ENCODE measurements at regions not wholly inside any gene's neighbourhood (a gene's known extent, or its start where the extent isn't known, plus 50 kb on each side); places are given as distances from the start of the nearest gene placed in this dataset.
"Not testable (repeated sequence)": the region's sequence is repeated elsewhere in the genome, so short reads cannot be mapped to it uniquely, and the experiment has no call there.

DNA sequence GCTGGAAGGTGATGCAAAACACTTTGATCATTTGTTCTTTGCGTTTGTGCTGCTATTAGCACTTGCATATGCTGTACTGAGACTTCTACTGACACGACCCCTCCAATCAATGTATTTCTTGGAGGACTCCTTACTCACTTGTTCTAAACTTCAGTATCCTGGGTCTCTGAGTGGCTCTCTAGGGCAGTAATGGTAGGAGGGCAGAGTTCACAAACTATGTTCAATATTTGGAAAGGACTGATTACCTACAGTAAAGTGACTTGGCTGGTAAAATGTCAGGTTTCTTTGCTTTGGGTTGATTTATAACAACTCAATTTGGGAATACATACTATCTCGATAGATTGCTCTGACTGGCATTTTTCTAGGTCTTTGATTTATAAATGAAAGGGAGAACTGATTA is 93.7 kb downstream of the TRIM43 start:
- DNase-seq (ENCODE audit: low read depth in 2 of 3, low spot score in 1 of 3): no peak

DNA sequence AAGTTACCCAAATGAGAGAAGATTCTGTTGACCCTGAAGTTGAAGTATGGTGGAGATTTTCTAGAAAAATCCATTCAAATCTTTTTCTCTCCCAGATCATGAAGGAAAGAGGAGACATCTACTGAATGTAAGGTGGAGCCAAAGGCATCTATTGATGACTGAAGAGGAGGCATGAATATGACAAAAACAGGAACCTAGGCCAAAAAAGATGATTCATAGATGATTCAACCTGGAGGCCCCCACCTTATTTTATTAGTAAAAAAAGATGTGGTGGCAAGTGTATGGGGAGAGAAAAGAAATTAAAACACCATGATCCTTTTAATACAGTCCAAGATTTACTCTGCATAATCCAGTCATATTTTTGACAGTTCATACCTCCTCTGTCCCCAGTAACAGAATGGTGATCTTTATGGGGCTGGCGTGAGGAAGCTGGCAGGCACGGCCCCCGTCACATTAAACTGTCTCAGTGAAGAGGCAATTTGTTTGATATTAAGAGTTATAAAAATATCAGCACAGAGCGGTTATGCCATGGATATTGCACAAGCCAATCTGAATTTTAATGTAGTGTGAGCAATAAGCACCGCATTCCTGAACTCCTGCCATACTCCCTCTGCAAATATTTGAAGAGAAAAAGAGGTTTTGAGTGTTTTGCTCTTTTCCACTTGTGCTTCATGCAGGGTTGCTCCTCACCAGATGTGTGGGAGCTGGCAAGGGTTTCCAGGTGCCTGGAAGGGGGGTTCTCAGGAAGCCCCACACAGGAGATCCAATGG is 94.4 kb downstream of the TRIM43 start:
- DNase-seq (ENCODE audit: low read depth in 2 of 3, low spot score in 1 of 3): not testable (repeated sequence)

DNA sequence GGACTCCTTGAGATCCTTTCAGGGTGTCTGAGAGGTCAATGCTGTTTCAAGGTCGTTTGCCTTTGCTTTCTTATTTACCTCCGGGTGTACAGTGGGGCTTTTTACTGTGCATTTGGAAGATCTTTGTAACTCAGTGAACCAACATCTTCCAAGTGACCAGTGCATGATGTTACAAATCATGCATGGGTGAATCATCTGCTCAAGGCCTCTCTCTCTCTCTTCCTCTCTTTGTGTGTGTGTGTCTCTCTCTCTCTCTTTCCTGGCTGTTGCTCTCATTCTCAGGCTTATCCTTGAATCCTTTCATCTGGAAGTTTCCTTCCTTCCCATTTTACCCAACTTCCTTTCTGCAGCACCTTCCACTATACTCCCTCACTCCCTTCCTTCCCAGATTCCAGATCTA is 96.1 kb downstream of the TRIM43 start:
- not testable (repeated sequence) for DNase-seq (ENCODE audit: low read depth in 2 of 3, low spot score in 1 of 3)

DNA sequence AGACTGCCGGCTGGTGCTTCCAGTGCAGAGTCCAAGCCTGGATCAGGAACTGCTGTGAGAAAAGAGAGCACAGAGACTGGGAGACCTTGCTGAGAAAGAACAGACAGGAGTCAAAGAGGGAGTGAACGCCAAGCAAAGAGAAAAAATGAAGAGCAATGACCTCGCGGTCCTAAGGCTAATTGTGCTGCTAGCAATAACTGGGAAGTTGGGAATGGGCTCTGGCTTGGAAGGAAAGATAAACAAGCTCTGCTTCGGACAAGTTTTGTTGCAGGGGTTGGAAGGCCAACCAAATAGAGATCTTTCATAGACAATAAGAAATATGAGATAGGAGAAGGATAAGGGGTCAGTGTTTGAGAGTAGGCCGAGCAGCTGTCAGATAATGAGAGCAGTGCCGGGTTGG is 99.4 kb downstream of the TRIM43 start:
- DNase-seq (ENCODE audit: low read depth in 2 of 3, low spot score in 1 of 3): not testable (repeated sequence)

DNA sequence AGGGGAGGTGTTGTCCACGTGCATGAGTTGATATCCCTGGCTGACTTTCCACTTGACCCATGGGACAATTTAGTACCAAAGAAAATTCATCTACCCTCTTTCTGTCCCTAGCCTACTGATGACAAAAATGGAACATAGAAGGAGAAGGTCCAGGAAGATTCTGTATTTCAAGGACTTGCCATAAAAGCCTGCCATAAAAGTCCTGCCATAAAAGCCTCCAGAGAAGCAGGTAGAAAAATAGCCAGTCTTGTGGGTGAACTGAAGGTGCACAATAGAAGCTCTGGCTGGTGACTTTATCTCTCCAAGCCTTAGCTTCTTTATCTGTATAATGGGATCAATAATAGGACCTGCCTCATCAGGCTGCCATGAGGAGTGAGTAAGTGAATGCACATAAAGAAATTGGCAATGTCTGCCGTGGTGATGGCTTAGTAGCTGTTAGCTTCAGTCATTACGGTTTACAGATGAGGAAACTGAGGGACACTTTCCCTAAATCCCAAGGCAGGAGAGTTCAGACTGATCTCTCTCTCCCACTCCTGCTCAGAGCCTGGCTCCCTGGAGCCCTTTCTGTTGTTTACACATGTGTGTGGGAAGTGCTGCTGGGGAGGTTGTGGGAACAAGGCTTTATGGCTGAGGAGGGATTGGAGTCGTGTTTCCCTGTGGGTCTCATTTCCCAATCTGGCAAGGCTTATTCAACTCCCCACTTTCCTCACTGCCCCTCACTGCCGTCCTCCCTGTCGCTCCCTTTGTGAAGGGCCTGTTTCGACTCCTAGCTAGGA is 101.5 kb downstream of the TRIM43 start:
- DNase-seq (ENCODE audit: low read depth in 2 of 3, low spot score in 1 of 3): not testable (repeated sequence)

DNA sequence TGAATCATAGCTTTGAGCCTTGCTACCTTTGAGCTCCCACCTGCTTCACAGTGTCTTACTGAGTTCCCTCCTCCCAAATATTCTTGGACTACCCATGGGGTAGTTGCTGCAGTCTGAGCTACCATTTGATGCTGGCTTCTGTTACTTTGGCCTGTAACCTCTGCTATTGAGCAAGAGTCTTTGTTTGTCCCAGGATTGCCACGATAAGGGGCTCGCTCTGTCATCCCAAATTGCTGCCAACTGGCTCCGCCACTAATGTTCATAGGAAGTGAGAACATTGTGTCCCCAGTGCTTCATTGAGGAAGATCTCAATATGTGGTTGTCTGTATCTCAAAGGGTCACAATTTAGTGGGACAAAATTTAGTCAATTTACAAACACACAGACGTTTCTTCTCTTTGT is 103.8 kb downstream of the TRIM43 start:
- no peak for DNase-seq (ENCODE audit: low read depth in 2 of 3, low spot score in 1 of 3)

DNA sequence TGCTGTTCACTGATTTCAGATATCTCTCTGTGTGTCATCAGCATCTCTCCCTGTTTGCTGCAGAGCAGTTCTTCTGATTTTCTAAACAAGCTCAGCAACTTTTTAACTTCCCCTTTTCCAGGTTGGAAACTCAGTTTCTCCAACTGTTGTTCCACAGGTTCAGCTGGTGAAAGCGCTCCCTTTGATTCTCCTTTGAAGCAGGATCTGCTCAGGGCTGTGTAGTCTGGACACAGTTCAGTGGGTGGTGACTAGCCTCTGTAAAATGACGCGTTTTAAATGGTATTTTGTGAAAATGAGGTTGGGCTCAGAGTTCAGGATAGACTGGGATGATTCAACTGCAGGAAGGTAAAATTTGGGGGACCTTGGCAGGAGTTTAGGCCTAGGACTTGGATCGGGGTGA is 106.3 kb downstream of the TRIM43 start:
- no peak for DNase-seq (ENCODE audit: low read depth in 2 of 3, low spot score in 1 of 3)

DNA sequence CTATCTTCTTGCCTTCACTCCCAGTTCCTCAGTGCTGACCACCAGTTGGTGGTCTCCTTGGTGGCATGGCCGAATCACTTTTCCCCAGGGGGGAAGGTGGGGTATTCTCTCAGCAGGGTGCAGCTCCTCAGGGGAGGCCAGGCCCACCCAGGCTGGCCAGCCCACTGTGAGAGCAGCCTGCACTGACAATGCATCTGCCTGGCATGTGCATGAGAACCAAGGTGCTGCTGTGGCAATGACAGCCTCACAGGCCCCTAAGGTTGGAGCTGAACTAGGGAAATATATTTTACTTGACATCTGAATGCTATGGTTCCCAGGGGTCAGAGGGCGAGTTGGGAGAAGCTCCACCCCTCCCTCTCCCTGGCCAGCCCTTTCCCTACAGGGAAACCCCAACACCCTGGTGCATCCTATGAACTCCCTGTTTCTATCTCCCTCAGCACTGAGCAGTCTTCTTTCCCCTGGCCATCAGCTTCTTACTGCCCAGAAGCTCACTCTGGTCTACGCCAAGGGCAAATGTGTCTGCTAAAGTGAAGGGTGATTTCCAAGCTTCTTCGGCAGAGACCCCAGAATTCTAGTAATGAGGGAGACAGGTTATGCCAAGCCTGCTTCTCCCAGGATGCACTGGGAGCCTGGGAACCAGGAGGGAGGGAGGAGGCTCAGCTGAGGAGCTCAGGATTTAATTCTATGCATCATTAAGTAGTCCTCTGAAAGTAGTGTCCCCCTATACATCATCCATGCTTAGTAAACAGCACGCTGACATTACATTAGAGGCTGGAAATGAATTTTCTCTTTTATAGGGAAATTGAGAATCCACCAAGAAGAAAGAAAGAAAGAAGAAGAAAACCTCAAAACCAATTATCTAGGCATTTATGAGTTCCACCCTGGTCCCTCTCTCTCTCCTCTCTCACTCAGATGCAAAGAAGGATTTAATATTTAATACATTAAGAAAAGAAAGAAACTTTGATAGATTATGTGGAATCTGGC is 107.7 kb downstream of the TRIM43 start:
- not testable (repeated sequence) for DNase-seq (ENCODE audit: low read depth in 2 of 3, low spot score in 1 of 3)

DNA sequence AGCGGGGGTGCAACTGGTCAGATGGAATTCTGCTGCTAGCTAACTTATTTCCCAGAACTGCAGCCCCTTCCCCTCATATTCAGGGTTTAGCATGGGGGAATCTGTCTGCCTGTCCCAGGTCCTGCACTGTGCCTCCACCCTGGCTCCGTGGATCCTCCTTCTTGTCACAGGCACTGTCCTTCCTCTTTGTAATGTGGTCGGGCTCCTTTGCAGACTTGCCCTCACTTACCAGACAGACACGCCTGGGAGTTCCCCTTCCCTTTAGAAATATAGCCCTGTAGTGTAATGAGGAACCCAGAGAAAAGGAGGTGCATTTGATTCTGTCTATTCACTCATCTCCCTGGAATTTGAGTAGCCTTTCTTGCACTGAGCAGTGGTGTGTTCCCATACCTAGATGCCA is 108.7 kb downstream of the TRIM43 start:
- DNase-seq (ENCODE audit: low read depth in 2 of 3, low spot score in 1 of 3): no peak

DNA sequence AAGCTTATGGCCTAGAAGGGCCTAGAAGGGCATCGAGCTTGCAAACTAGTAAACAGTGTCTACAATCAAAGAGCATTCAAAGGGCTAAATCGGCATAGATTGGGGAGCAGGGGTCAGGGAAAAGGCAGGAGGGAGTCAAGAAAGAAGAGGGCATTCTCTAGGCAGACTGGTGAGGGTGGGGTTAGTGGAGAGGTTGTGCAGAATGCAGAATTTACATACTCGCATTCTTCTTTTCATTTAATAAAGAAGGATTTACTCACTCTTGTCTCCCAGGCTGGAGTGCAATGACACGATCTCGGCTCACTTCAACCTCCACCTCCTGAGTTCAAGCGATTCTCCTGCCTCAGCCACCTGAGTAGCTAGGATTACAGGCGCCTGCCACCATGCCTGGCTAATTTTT is 110.7 kb downstream of the TRIM43 start:
- DNase-seq (ENCODE audit: low read depth in 2 of 3, low spot score in 1 of 3): no peak

DNA sequence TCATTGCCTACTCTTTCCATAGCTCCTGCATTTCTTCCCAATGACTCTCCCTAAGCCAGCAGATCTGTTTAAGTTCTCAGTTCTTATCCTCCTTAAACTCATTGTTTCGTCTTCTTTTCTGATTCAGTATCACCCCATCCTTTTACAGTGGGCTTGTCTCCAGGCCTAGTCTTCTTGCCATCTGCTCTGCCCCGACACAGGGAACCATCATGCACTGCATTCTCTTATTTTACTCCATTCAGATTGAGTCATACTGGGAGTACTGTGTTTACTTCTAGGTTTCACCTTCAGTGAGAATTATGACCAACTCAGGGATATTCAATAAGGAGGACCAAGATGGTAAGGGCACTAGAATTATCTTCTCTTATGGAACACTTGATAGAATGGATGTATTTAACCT is 115.4 kb downstream of the TRIM43 start:
- DNase-seq (ENCODE audit: low read depth in 2 of 3, low spot score in 1 of 3): not testable (repeated sequence)

DNA sequence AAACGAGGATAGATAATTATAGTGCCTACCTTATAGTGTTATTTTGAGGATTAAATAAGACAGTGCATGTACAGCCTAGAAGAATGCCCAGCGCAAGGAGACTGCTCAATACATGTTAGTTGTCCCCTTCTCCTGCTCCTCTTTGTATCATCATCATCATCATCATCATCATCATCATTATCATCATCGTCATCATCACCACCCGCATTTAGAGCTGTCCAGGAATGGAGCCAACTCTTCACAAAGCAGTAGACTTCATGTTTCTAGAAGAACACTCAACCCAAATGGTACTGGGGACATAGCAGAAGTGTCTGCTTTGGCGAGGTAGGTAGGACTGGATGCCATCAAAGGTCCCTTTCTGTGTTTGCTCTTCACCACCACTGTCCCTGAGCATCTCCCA is 116.0 kb downstream of the TRIM43 start:
- no peak for DNase-seq (ENCODE audit: low read depth in 2 of 3, low spot score in 1 of 3)

DNA sequence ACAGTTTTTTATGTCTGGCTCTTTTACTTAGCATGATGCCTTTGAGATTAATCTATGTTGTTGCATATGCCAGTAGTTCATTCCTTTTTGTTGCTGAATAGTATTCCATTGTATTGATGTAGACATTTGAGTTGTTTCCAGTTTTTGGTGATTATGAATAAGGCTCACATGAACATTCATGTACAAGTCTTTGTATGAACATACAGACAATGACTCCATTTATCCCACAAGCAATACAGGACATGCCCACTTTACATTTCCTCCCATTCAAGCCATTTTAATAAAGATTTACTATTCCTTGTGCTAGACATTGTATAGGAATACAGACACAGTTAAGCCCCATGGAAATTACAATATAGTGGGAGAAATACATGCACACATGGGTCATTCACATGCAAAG is 118.0 kb downstream of the TRIM43 start:
- no peak for DNase-seq (ENCODE audit: low read depth in 2 of 3, low spot score in 1 of 3)

DNA sequence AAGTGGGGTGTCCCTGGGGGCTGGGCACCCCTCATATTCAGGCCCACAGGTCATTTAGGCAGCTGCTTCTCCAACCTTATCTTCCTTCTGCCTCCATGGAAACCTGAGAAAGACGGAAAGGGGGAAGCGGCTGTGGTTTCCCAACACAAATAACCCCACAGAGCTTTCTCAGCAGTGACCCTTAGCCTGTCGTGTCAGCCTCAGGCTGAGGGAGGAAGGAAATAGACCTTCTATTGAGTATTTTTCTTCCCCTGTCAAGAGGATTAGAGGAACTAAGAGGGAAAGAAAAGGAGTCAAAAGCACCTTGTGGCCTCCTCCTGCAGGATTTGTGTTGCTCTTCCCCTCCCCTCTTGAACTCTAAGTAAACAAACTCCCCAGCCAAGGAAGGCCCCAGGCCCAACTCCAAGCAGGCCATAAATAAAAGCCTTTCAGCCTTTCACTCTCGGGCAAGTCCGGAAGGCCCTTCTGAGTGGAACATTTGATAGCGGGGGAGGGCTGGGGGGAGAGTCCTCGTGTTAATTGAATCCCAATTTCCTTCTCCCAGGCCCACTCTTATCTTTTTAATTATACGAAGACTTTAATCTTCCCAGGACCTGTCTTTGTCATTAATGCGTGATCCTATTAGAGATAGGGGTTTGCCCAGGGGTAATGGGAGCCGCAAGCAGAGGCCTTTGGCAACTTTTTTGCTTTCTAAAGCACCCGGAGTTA is 121.8 kb downstream of the TRIM43 start:
- not testable (repeated sequence) for DNase-seq (ENCODE audit: low read depth in 2 of 3, low spot score in 1 of 3)

DNA sequence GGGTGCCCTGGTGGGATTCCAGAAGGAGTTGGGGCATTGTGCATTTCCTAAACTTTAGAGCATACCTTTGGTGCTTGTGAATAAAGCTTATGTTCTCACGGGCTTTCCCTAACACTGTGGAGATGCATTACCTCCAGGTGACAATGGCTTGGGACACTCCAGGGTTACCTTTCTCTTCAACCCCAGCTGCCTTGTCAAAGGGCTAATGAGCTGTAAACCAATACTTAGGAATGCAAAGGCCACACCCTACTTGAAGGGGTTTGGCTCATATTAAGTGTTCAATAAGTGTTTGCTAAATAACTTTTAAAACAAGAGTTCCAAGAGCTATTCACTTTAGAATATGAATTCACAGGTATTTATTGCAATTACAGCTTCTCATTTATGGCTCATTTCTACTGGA is 122.6 kb downstream of the TRIM43 start:
- DNase-seq (ENCODE audit: low read depth in 2 of 3, low spot score in 1 of 3): not testable (repeated sequence)

DNA sequence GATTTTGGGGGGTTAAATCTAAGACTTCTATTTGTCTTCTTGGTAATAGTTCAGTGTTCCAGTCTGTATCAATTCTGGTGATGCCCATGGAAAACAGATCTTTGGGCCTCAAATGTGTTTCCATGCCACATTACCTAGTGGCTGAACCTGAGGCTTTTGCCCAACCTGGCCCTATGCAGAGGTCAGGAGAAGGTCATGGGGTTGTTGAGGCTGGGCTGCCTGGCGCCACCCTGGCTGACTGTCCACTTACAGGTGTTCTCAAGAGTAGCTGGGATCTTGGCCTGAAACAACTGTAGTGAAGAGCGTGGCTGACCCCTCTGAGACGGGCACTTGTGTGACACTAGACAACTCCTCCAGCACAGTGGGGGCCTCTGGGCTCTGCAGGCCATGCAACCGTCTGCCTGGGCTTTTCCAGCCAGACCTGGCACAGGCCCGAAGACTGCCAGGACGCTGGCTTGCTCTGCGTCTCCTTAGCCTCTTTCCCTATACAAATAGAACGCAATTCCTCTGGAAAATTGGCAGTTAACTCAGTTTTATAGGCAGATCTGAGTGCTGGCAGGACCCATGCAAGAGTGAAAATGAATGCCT is 127.8 kb downstream of the TRIM43 start:
- no peak for DNase-seq (ENCODE audit: low read depth in 2 of 3, low spot score in 1 of 3)

DNA sequence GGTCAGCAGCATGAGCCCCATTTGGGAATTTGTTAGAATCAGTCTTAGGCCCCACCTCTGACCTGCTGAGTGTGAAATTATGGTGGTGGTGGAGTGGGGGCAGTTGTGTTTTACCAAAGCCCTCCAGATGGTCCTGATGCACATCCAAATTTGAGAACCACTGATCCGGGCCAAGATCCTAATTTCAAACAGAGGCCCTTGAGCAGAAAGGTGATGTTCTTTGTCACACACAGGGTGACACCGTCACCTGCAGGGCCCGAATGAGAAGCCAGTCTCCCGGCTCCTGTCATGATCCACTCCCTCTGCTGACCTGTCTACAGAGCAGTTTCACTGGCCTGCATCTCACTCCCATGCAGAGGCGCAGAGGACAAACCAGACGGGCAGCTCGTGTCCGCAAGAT is 129.9 kb downstream of the TRIM43 start:
- DNase-seq (ENCODE audit: low read depth in 2 of 3, low spot score in 1 of 3): no peak

DNA sequence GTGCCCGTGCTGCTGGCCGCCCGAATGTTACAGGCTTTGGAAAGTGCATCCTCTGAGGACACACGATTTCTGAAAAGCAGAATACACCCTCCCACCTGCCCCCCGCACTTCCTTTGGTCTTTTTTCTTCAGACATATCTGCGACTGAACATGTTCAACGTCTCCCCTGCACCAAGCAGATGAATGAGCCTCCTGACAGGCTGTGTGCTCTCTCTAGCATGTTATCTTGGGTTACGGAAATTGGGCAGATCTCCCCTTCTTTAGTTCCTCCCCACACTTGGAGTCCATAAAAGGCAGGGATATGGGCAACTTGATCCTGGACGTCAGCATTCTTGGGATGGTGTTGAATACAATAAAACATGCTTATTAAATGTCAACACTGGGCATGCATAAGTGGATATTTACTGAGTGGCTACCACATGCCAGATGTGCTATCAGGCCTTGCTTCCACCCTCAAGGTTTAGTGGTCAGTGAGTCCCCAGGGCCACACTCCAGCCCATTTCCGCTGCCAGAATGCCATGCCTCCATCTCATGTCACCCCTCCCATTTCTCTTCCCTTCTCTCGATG is 130.4 kb downstream of the TRIM43 start:
- DNase-seq (ENCODE audit: low read depth in 2 of 3, low spot score in 1 of 3): no peak

DNA sequence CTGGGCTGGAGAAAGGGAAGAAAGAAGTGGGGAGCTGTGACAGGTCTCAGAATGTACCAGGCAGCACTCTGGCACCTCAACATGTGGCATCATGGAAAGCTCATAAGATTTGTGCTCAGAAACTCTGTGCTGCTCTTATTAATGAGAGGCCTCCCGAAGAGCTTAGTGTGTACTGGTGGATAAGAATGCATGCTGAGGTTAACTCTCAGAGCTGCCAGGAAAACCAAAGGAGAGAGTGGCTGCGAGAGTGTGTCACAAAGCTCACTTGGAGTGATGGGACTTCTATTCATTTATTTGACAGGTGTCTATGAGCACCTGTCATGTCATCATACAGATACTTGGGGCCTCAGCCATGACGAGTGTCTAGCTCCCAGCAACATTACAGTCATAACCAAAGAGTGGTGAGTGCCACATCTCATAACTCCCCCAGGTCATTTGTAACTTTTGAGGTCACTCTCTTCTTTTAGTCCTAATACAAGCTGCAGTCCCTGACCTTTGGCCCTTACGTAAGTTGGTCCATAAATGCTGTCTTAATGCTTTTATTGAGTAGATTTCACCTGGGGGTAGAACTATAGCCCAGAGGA is 131.9 kb downstream of the TRIM43 start:
- DNase-seq (ENCODE audit: low read depth in 2 of 3, low spot score in 1 of 3): not testable (repeated sequence)

DNA sequence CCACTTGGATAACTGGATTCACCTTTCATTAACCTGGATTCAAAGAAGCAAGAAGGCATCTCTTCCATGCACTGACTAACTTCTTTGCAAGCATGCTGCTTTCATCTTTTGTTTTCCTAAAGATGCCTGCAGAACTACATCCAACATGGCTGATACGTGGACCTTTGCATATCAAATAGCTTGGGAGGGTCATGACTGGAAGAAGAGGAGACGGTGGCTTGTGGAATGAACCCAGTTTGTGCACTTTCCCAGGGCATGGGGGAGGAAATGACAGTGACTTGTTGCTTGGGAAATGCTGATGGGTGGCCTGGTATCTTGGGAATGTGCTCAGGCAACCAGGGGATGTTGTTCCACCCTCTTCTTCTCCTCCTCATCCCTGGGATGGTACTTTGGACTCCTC is 133.4 kb downstream of the TRIM43 start:
- not testable (repeated sequence) for DNase-seq (ENCODE audit: low read depth in 2 of 3, low spot score in 1 of 3)
